DND-41 (cell line): ENCODE measurements at regions not wholly inside any gene's neighbourhood (a gene's known extent, or its start where the extent isn't known, plus 50 kb on each side); places are given as distances from the start of the nearest gene placed in this dataset.

Experiments
- ATAC-seq: fragments of 200-7000 bp; cut with Tn5 transposase; 3 replicates; pipeline ENCODE4 v1.9.1; 2021; ENCODE audit warnings: low read depth; ENCODE audit not compliant: insufficient read depth
- DNase-seq: peaks from one replicate; pipeline ENCODE4 v3.0.0-alpha.2; 2020
- H2AFZ ChIP-seq: 2 replicates; pipeline ENCODE4 v1.6.0; 2012; ENCODE audit warnings: low read depth, low read length
- H3K27ac ChIP-seq: 2 replicates; pipeline ENCODE4 v1.5.1; 2012; ENCODE audit warnings: low read length, inconsistent platforms
- H3K27me3 ChIP-seq: fragments of 200-600 bp; sonication (generic); 2 replicates; pipeline ENCODE4 v1.6.0; 2012; ENCODE audit warnings: low read length, mild to moderate bottlenecking, inconsistent platforms; ENCODE audit not compliant: insufficient read depth, poor library complexity
- H3K36me3 ChIP-seq: 2 replicates; pipeline ENCODE4 v1.5.1; 2012; ENCODE audit warnings: low read length, inconsistent platforms; ENCODE audit not compliant: insufficient read depth
- H3K4me1 ChIP-seq: 2 replicates; pipeline ENCODE4 v1.5.1; 2012; ENCODE audit warnings: mild to moderate bottlenecking, low read length; ENCODE audit not compliant: insufficient read depth
- H3K4me2 ChIP-seq: 2 replicates; pipeline ENCODE4 v1.6.0; 2012; ENCODE audit warnings: mild to moderate bottlenecking, moderate library complexity, low read length, inconsistent platforms; ENCODE audit not compliant: insufficient read depth
- H3K4me3 ChIP-seq, 2 experiments: fragments of 200-600 bp in 1 of 2; shearing (Covaris generic) in 1 of 2; 2 replicates each; pipeline ENCODE4 v1.5.1; 2012 to 2016; ENCODE audit warnings: inconsistent platforms in 2 of 2, low read length in 2 of 2, mild to moderate bottlenecking in 2 of 2, low read depth in 1 of 2, moderate library complexity in 1 of 2
- H3K79me2 ChIP-seq: 2 replicates; pipeline ENCODE4 v1.6.0; 2012; ENCODE audit warnings: low read length, inconsistent platforms; ENCODE audit not compliant: insufficient read depth
- H3K9ac ChIP-seq: 2 replicates; pipeline ENCODE4 v1.6.0; 2012; ENCODE audit warnings: low read depth, mild to moderate bottlenecking, inconsistent platforms, low read length, moderate library complexity
- H3K9me3 ChIP-seq: 2 replicates; pipeline ENCODE4 v1.5.1; 2012; ENCODE audit warnings: low read length, moderate library complexity, mild to moderate bottlenecking, inconsistent platforms; ENCODE audit not compliant: insufficient read depth, severe bottlenecking
- H4K20me1 ChIP-seq: 2 replicates; pipeline ENCODE4 v1.6.0; 2012; ENCODE audit warnings: low read length; ENCODE audit not compliant: insufficient read depth
- EZH2 ChIP-seq: IDR thresholded peaks from 3 replicates; pipeline ENCODE4 v1.6.1; 2012; ENCODE audit warnings: borderline replicate concordance, low read depth, mild to moderate bottlenecking, moderate library complexity, low read length, inconsistent platforms; ENCODE audit not compliant: severe bottlenecking
- TF ChIP-seq, protein P1 (sequence below): IDR thresholded peaks from 2 replicates; pipeline ENCODE4 v1.5.1; 2012; ENCODE audit warnings: borderline replicate concordance, low read length, moderate library complexity, mild to moderate bottlenecking; ENCODE audit not compliant: poor library complexity, severe bottlenecking; ENCODE audit errors: extremely low read depth

DNA sequence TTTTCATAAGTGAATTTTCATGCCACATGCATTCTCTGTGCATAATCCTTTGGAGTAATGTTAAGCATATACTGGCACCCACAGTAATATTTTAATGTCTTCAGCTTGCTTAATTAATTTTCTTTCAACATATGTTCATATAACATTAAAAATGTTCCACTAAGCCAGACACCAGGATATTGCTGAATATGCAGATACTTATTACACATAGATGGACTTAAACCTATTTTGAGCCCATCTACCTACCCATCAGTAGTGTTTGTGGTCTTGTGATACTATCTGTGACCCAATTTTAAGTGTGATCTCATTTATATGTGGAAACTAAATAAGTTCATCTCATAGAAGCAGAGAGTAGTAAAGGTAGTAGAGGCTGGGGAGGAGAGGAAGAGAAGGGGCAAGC is 379.5 kb upstream of the JAG1 start:
- Histone ChIP-seq H3K9ac (no peak overlapping the region), H3K4me2 (no peak overlapping the region), H3K27me3 (no peaks in the 10 kb centered on the region), H3K4me1 (no peaks in the 10 kb centered on the region), H4K20me1 (no peaks in the 10 kb centered on the region), H2AFZ (no peak overlapping the region), H3K79me2 (no peaks in the 10 kb centered on the region), H3K27ac (no peak overlapping the region), H3K4me3 (no peak overlapping the region), H3K36me3 (no peaks in the 10 kb centered on the region), H3K9me3 (no peaks in the 10 kb centered on the region)
- TF ChIP-seq EZH2 = no peak
- TF ChIP-seq, protein P1, sequence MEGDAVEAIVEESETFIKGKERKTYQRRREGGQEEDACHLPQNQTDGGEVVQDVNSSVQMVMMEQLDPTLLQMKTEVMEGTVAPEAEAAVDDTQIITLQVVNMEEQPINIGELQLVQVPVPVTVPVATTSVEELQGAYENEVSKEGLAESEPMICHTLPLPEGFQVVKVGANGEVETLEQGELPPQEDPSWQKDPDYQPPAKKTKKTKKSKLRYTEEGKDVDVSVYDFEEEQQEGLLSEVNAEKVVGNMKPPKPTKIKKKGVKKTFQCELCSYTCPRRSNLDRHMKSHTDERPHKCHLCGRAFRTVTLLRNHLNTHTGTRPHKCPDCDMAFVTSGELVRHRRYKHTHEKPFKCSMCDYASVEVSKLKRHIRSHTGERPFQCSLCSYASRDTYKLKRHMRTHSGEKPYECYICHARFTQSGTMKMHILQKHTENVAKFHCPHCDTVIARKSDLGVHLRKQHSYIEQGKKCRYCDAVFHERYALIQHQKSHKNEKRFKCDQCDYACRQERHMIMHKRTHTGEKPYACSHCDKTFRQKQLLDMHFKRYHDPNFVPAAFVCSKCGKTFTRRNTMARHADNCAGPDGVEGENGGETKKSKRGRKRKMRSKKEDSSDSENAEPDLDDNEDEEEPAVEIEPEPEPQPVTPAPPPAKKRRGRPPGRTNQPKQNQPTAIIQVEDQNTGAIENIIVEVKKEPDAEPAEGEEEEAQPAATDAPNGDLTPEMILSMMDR = no peak
- ATAC-seq = no peak
- DNase-seq = no peak

DNA sequence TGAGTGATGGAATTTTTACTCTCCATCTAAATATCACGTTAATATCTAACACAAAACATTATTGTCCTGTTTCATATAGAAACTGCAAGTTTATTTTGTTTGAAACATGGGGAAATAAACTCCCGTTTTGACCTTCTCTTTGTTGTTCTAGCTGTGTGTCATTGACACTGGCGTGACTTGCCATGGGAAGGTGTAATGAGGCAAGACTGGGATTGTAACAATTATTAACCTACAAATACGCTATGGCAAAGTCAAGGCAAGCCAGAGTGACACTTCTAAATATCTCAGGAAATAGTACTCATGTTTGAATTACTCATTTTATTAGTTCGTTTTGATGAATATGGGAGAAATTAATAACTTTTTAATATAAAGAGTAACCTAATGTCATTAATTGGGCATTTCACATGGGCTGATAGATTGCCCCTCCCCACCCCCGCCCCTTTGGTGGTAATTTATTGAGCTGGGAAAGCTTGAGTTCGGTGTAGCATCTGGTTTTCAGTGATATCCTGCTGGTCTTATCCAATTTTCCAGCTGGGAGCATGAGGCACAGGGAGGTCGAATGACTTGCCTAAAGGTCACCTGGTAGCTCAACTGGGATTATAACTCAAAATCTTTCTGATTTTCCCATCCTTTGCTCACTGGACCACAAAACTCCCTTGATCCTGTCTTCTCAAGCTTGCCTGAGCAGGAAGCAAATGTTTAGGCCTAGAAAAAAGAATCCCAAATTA is 380.6 kb upstream of the JAG1 start:
- no peaks in the 10 kb centered on the region for H3K36me3 ChIP-seq
- H3K4me2 ChIP-seq = no peak overlapping the region
- H3K27ac ChIP-seq = no peak overlapping the region
- H3K4me3 ChIP-seq = no peak overlapping the region
- H3K79me2 ChIP-seq = no peaks in the 10 kb centered on the region
- H3K9ac ChIP-seq = no peak overlapping the region
- H3K4me1 ChIP-seq = no peaks in the 10 kb centered on the region
- DNase-seq (no peak), ATAC-seq (no peak)
- H3K9me3 ChIP-seq = no peaks in the 10 kb centered on the region
- H2AFZ ChIP-seq = no peak overlapping the region
- TF ChIP-seq, protein P1 = no peak
- TF ChIP-seq EZH2 = no peak
- no peaks in the 10 kb centered on the region for H3K27me3 ChIP-seq
- no peaks in the 10 kb centered on the region for H4K20me1 ChIP-seq

- no peaks in the 10 kb centered on the region for H3K4me1 ChIP-seq
- DNase-seq (no peak), ATAC-seq (no peak)
- no peaks in the 10 kb centered on the region for H4K20me1 ChIP-seq
- H3K27me3 ChIP-seq = no peaks in the 10 kb centered on the region
- H3K4me3 ChIP-seq = no peak overlapping the region
- H2AFZ ChIP-seq = no peak overlapping the region
- no peak overlapping the region for H3K9ac ChIP-seq
- no peaks in the 10 kb centered on the region for H3K79me2 ChIP-seq
- no peak overlapping the region for H3K27ac ChIP-seq
- H3K9me3 ChIP-seq = no peaks in the 10 kb centered on the region
- no peak overlapping the region for H3K4me2 ChIP-seq
- no peaks in the 10 kb centered on the region for H3K36me3 ChIP-seq
- TF ChIP-seq, protein P1 = no peak
- TF ChIP-seq EZH2 = no peak
These were observed 382.6 kb upstream of the JAG1 start for GRCh38 chr20:11056414-11056813.
